ENCODE measurements at regions not wholly inside any gene's neighbourhood (a gene's known extent, or its start where the extent isn't known, plus 50 kb on each side); places are given as distances from the start of the nearest gene placed in this dataset.

DNA sequence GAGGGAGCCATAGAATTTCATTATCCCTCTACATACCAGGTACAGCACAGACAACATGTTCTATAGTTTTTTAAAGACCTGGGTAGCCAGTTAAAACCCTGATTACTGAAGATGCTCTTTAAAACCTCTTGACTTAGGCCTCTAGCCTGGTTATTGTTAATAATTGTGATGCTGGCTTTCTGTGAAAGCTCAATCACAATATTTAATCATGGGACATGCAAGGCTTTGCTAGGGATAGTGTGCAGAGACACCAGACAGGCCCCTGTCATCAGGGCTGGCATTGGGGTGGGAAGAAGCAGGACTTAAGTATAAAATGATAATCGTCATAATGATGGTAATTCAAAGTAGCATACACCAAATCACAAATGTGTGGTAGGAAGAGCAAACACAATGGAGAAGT lies 274.4 kb downstream of the PTBP2 start:
- no peak for DNase-seq (ENCODE audit: low spot score)

- no peak for DNase-seq (ENCODE audit: low spot score)
Observed at GRCh38 chr1:96997717-96998116, 276.1 kb downstream of the PTBP2 start.

- DNase-seq (ENCODE audit: low spot score): no peak
Observed at GRCh38 chr1:96998466-96998865, 276.9 kb downstream of the PTBP2 start.

DNA sequence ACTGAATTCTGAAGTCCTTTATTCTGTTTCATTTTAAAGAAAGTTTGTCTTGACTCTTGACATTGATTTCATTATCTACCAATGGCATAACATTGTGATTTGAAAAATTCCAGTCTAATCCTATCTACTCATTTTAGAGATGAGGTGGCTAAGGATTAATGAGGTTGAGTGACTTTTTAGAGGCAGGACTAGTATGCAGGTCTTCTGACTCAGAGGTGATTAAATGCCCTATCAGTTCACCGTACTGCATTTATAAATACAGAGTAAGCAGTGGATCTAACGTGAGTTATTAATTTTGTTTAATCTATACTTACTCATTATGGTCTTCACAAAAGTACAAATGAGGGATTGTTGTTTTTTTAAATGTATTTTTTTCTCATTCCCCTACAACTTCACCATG lies 277.6 kb downstream of the PTBP2 start:
- no peak for DNase-seq (ENCODE audit: low spot score)

DNA sequence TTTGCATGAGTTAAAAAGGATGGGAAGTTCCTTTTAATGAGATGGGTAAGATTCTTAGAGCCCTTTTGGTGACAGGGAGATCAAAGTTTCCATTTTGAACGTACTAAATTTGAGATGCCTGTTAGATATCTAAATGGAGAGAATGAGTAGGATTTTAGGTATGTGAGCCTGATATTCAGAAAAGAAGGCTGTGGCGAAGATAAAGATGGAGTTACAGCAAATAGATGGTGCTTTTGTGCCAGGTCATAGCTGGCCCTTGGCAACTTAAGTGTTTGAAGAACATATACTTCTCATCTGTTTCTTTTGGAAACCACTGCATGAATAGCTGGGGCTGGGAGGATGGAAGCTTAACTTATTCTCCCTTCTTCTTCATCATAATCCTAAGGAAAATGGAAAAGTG lies 282.5 kb downstream of the PTBP2 start:
- no peak for DNase-seq (ENCODE audit: low spot score)

DNA sequence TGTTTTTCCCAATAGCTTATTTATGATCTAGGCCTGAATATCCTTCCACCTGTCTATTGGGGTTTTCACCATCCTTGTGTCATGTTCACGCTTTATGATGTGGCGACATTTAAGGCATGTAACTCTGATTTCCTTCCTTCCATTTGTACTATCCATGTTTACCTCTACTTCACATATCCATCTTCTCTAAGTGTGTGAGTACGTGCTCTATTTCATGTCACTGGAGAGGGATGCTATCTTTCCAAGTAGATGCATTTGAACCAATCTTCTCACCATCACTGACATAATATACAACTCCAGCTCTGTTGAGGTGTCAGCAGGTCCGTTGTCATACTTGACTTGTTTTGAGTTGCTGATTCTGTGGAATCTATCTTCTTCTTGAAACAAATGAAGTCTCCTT lies 283.2 kb downstream of the PTBP2 start:
- DNase-seq (ENCODE audit: low spot score): no peak

DNA sequence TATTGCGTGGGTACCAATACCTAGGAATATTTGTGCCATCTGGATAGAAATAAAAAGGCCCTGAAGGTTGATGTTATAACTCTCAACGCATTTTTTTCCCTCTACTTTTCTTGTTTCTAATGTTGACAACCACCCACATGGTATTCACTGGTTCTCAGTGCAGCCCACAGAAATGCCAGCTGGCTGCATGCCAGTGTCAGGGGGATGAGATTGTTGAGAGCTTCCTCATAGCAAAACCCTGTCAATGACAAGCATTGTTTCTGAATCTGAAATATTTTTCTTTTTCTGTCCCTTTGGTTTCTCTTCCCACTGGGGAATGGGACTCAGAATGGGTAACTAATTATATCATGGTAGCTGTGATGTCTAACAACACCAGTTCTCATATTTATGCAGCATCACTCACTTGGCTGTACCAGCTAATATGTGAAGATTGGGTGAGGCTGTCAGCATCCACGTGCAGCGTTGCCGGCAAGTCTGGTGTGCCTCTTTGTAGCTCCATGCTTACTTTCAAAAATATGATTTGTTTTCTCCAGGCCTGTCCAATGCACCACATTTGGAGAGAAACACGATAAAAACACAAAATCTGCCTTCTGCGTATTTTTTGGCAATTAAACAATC lies 284.6 kb downstream of the PTBP2 start:
- DNase-seq (ENCODE audit: low spot score): peak; percentile 26

GRCh38 chr1:97007840-97008604 lies 286.4 kb downstream of the PTBP2 start:
- DNase-seq (ENCODE audit: low spot score): no peak

- DNase-seq (ENCODE audit: low spot score): no peak
Observed at GRCh38 chr1:97010566-97011264, 289.1 kb downstream of the PTBP2 start.

GRCh38 chr1:97013136-97013535 lies 291.6 kb downstream of the PTBP2 start:
- DNase-seq (ENCODE audit: low spot score): no peak

DNA sequence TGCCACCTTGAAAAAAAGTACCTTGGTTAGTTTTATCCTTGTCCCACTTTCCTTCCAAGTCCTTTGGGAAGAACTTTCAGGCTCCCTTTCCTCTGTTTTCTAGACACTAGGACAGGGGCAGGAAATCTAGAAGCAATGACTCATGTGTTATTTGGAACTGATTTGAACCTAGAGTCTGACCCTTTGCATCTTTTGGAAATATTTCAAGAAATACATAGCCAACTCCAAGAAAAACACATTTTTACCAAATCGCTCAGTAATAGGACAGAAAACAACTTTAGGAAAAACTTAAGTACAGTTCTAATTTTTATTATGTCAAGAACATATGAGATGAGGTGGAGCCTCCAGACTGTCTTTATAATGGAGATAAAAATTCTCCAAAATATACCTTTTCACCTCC lies 292.4 kb downstream of the PTBP2 start:
- DNase-seq (ENCODE audit: low spot score): peak; percentile 28

DNA sequence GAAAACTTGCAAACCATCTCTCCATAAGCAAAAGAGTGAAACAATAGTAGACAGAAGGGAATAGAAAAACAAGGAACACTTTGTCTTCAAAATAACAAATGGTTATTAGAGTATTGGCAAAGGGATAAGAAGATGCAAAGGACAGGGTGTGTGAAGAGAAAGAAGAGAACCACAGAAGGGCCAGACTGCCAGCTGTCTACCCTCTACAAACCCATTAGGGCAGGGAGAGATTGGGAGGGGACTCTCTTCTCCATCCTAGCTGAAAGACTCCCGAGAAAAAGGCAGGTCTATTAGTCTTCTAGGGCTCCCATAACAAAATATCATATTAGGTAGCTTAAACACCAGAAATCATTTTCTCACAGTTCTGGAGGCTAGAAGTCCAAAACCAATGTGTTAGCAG lies 292.8 kb downstream of the PTBP2 start:
- DNase-seq (ENCODE audit: low spot score): no peak

GRCh38 chr1:97017895-97018294 lies 296.3 kb downstream of the PTBP2 start:
- no peak for DNase-seq (ENCODE audit: low spot score)

Data from GM03348 (cell line).